Glomerular visceral epithelial cell (primary cell): ENCODE measurements at regions not wholly inside any gene's neighbourhood (a gene's known extent, or its start where the extent isn't known, plus 50 kb on each side); places are given as distances from the start of the nearest gene placed in this dataset.

Experiments used
- DNase-seq: peaks from one replicate; pipeline ENCODE4 v3.0.0-alpha.2; 2016; ENCODE audit errors: extremely low spot score

- no peak for DNase-seq
Observed at GRCh38 chr17:13736916-13737315, 135.2 kb upstream of the HS3ST3A1 start.

DNA sequence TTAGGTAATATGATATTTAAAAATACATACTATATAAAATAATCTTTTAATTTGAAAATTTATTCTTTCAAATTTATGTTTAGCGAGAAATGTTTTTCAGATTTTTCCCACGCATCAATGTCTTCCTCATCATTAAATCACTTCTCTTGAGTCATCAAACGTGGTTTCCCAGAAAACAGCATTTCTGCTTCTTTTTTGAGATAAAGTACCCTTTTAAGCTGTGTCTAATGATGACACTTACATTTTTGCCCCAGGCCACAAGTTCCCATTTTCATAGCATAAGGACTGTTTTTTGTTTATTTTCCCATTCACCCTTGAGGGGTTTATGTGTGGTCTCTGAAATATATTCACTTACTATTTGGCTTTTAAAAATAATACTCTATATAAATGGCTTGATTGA, 139.0 kb upstream of the HS3ST3A1 start:
- DNase-seq = no peak

GRCh38 chr17:13741744-13742143, 140.0 kb upstream of the HS3ST3A1 start:
- no peak for DNase-seq

GRCh38 chr17:13743906-13744305, 142.2 kb upstream of the HS3ST3A1 start:
- DNase-seq = no peak

DNA sequence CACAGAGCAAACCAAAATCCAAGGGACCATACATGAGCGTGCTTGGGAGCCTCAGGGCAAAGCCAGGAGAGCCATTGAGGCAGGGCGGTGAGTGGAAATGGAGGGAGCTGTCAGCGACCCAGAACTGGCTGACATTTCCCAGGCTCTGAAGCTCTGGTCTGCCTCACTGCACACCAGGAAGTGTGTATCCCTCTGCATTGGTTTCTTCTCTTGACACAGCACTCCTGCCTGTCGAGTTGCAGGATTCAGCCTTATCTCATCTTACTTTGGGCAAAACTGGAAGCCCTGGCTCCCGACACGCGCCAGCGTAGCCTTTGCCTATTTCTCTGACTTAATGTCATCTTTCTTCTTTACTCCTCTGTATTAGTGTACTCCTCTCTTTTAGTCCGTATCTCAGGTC, 144.7 kb upstream of the HS3ST3A1 start:
- no peak for DNase-seq

DNA sequence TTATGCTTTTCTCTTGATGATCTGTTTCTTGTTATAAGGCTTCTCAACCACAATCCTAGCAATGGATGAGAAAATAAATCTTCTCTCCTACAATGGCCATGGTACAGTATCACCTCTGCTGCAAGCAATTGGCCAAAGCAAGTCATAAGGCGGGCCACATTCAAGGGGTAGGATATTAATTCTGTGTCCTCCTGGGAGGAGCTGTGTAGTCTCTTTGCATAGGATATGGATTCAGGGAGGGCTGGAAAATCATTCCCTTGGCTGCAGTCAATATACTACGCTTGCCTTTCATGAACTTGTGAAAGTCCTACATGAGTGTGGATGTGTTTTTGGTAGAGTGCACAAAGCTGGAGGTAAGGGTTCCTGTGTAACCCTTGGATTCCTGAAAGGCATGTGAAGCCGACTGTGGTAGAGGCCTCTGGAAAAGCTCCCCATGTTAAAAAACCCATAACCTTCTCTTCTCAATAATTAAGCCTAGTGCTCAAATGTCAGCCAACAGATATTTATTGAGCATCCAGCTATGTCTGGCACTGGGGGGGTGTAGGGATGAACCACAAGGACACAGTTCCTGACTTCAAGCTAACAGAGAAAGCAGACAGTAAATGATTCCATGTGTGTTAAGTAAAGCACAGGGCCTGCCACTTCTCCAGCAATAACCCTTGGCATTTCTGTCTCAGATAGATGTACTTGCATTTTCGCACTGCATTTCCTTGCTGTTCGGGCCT, 147.6 kb upstream of the HS3ST3A1 start:
- no peak for DNase-seq

GRCh38 chr17:13749891-13750235, 148.1 kb upstream of the HS3ST3A1 start:
- DNase-seq = no peak

- DNase-seq = no peak
Observed at GRCh38 chr17:13750816-13751793, 149.4 kb upstream of the HS3ST3A1 start.

DNA sequence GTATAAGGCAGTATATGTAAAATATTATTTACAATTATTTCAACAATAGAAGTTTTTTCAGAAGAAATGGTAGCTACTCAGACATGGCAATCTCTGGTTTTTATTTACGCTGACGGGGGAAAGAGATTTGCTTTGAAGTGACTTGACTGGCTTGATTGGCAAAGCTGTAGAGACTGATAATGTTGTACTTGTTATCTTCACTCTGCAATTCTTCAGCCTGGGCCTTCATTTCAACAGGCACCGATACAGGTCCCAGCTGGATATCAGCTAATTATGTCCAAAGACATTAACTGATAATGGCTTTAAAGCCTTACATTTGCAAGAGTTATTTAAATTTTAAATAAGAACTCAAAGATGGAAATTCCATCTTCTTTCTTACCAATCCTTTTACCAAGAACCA, 151.4 kb upstream of the HS3ST3A1 start:
- no peak for DNase-seq

DNA sequence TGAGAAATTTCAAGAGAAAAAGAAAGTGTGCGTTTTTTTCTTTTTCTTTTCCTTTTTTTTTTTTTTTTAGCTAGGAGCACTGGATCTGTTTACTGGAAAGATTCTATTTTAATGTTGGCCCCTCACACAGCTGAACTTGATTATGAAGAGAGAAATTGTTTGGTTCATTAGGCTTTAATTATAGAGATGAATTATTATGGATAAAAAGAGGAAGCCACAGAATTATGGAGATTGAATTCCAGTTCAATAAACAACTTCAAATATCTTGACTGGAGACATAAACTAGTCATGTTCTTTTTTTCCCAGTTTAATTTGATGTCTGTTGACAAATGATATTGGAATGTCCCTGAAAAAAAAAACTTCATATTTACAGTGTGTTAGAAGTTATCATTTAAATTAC, 152.0 kb upstream of the HS3ST3A1 start:
- DNase-seq = no peak

GRCh38 chr17:13755851-13756250, 154.1 kb upstream of the HS3ST3A1 start:
- no peak for DNase-seq

DNA sequence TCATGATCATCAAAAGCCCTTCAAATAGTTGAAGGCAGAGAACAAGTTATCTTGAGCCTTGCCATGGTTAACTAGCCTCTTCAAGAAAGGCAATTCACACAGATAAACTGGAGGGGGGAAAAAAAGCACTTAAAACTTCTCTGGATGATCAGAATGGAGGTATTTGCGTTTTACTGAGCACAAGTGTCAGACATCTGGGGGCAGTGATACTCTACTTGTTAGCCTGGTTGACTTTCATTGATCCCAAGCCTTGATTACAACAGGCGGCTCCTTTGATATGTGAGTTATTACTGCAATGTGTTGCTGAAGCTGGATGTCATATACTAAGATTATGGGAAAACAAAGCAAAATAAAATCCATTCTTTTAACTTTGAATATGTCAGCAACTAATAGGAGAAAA, 155.0 kb upstream of the HS3ST3A1 start:
- DNase-seq = no peak

DNA sequence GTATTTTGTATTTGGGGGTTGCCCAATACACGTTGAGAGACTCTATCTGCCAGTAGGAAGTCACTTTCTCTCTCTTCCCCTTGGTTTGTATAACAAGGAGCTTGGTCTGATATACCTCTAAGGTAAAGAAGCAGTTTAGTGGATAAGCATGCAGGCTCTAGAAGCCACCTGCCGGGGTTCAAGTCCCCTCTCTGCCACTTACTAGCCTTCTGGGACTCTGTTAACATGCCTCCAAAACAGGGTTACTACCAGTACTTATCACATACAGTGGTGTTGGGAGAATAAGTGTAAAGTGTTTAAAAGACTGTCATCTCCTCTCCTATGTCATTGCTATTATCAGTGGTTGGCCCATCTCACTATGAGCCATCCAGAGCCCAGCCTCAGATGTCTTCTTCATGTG, 156.1 kb upstream of the HS3ST3A1 start:
- no peak for DNase-seq

GRCh38 chr17:13759518-13760335, 158.0 kb upstream of the HS3ST3A1 start:
- no peak for DNase-seq

GRCh38 chr17:13761038-13761603, 159.4 kb upstream of the HS3ST3A1 start:
- DNase-seq = no peak

DNA sequence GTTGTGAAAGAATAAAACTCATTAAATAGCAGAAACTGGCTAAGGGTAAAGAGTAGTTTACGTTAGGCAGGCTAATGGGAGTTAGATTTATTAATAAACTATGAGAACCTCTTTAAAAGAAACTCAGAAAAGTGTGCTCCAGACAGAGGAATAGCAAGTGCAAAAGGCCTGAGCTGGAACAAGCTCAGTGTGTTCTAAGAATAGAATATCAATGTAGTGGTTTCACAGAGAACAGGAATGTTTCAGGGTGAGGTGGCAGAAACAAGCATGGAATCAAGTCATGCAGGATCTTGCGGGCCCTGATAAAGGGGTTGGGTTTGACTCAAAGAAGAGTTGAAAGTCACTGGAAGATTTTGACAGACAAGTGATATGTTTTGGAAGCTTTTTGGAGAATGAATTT, 164.0 kb upstream of the HS3ST3A1 start:
- no peak for DNase-seq

GRCh38 chr17:13770702-13771101, 169.0 kb upstream of the HS3ST3A1 start:
- no peak for DNase-seq

DNA sequence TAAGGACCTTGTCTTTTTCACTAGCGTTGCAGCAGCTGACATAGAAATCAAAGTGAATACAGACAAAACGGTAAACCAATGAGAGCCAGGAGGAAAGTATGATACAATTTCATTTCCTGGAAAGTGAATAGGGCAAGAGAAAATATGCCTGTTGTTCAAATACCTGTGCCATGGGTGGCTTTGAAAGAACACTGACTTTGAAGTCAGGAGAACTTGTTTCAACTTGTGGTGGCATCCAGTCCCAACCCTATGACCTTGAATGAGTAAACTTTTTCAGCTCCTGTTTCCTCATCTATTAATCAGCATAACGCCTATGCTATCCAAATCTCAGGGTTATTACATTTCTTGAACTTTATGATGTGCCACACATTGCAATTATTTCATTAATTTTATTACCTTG, 173.7 kb upstream of the HS3ST3A1 start:
- no peak for DNase-seq

- no peak for DNase-seq
Observed at GRCh38 chr17:13776027-13776551, 174.4 kb upstream of the HS3ST3A1 start.

- DNase-seq = no peak
Observed at GRCh38 chr17:13777003-13777402, 175.3 kb upstream of the HS3ST3A1 start.

DNA sequence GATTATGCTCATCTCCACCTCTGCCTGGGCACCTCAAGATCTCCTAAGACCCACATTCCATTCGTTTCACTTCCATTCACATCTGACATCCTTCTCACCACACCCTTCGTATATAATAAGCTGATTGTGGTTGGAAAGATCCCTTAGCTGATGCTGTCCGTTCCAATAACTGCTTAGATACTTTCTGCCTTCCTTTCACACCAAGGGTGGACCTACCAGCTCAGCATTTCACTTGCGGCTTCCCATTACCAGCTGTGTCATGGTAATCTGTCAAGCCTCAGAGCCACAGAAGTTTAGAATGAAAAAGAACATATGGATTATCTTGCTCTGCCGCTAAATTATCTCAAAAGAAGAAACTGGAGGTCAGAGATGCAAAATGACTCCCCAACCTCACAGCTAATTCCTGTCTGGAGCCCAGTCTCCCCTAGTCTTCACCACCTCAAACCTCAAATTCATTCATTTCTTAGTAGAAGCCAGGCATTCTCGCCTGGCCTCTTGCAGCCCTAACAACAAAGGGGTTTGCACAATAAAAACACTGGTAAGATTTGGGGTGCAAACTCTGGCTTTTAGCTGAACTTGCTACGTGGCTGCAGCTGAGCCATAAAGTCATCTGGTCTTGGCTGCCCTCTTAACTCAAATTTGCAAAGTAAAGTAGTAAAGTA, 182.8 kb upstream of the HS3ST3A1 start:
- no peak for DNase-seq
